ENCODE measurements at regions not wholly inside any gene's neighbourhood (a gene's known extent, or its start where the extent isn't known, plus 50 kb on each side); places are given as distances from the start of the nearest gene placed in this dataset.

DNA sequence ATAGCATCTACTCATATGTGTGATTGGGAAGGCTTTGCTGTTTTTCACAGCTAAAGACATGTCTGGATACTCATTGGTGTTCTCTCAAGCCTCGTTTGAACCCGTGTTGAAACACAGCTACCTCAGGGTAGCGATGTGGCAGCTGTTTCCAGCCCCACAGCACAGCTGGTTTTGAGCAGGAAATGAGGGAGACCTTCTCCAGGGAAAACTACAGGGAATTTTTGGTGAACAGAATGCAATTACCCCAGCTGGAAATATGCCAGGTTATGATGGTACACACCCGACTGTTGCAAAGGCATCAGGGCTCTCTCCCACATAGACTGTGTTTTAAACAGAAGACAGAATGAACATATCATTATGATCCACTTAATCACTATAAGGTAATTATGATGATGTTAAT, 828.9 kb downstream of the VRK1 start:
- intact Hi-C loops (cut with micrococcal nuclease): no loop called here

GRCh38 chr14:97630249-97630648, 833.1 kb downstream of the VRK1 start:
- intact Hi-C loops (cut with micrococcal nuclease): loop anchor here (10.0 kb wide), 1 partner anchor 345 kb away; no protein-coding TSS in a partner anchor

GRCh38 chr14:97633131-97633738, 836.1 kb downstream of the VRK1 start:
- intact Hi-C loops (cut with micrococcal nuclease): loop anchor here (10.0 kb wide), 1 partner anchor 342 kb away; no protein-coding TSS in a partner anchor

DNA sequence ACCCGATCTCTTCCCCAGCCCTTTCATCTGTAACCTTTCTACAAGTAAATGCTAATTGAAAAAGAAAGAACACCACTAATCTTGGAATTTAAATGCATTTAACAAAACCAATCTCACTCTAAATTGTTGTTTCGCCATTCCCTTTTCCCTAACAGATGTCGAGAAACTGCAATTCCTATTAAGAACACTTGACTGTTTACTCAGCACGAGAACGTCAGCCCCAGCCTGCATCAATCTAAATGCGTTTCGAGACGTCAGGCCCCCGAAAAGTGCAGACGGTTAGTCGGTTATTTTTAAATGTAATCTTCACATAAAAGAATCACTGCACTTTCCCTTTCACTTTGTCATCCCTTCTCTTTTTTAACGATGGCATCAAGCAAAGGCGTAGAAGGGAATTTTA, 837.6 kb downstream of the VRK1 start:
- intact Hi-C loops (cut with micrococcal nuclease): loop anchor here (10.0 kb wide), 1 partner anchor 340 kb away; no protein-coding TSS in a partner anchor

DNA sequence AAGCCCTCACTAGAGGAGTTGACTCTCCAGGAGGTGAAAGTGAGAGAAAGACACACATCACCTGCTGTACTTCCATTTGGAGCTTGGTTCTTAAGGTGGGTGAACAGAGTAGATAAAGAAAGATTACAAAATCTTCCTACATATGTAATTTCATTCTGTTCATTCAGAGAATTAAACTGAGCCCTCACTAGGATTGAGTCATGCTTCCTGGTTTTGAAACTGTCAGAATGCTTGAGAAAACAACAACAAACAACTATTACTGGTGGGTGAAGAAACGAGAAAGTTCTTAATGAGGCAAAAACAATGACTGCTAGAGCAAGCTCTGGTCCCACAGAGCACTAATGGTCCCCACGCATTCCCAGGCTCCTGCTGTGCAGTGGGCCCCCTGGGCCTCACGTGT, 841.7 kb downstream of the VRK1 start:
- intact Hi-C loops (cut with micrococcal nuclease): loop anchor here (10.0 kb wide), 1 partner anchor 336 kb away; no protein-coding TSS in a partner anchor

DNA sequence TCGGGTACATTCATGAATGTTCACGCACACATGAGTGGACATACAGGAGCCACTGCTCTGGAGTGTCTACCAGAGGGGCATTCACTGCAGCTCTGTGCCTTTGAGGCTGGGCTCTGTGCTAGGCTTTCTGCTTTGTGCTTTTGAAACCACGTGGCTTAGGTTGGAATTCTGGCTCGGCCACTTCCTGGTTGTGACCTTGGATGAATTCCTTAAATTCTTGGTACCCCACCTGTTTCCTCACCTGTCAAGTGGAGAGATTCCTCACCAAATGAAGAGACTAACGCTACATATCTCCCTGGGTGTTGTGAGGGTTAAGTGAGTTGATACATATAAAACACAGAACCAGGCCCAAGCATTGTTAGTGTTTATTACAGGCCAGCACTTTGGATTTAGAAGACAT, 842.8 kb downstream of the VRK1 start:
- intact Hi-C loops (cut with micrococcal nuclease): no loop called here

DNA sequence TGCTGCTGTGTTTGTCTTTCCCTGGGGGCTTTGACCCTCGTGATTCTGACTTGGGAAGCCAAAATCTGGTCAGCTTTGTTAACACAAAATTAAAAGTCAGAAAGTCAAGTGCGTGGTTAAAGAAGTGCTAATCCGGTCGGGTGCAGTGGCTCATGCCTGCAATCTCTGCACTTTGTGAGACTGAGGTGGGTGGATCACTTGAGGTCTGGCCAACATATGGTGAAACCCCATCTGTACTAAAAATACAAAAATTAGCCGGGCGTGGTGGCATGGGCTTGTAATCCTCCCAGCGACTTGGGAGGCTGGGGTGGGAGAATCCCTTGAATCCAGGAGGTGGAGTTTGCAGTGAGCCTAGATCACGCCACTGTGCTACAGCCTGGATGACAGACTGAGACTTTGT, 844.6 kb downstream of the VRK1 start:
- intact Hi-C loops (cut with micrococcal nuclease): no loop called here

GRCh38 chr14:97642631-97643030, 845.4 kb downstream of the VRK1 start:
- intact Hi-C loops (cut with micrococcal nuclease): no loop called here

- intact Hi-C loops (cut with micrococcal nuclease): no loop called here
Observed at GRCh38 chr14:97644365-97644764, 847.2 kb downstream of the VRK1 start.

DNA sequence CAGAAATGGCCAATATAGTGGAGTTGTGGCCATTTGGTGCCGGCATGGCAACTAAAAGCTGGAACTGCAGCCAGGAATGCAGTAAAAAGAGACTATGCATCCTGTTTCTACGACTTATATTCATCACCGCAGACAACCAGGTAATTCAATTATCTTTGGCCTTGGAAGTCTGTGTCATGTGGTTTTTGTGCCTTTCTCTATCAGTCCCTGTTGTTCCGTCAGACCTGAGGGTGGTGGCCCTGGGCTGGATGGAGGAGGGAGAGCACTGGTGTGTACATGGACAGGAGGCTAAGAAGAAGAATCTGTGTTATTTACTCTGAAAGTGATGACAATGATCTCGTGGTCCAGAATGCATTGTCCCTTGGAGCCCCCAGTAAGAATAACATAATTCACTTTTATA, 852.6 kb downstream of the VRK1 start:
- intact Hi-C loops (cut with micrococcal nuclease): no loop called here

DNA sequence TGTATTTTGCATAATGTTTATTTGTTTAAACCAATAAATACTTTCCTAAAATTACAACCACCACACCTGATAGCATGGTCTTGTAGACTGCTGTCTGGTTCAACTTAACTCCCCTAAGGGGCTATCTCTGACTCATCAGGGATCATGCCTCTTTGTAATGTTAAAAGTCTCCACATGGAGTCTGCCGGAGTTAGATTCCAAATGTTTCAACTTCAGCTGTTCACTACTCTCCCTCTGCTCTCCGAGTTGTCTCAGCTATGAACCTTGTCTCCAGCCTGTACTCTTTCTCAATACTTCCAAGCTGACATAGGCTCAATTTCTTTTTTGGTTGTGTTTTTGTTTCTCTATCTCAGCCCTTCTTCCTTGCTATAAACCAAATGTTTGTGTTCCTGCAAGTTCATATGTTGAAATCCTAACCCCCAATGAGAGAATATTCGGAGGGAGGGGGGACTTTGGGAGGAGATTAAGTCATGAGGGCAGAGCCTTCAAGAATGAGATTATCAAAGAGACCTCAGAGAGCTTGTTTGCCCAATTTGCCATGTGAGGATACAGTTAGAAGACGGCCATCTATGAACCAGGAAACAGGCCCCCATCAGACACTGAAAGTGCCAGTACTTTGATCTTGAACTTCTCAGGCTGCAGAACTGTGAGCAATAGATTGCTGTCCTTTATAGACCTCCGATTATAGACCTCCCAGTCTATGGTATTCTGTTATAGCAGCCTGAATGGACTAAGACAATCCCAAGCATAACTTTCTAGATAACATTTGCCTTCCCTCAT, 858.2 kb downstream of the VRK1 start:
- intact Hi-C loops (cut with micrococcal nuclease): no loop called here

- intact Hi-C loops (cut with micrococcal nuclease): no loop called here
Observed at GRCh38 chr14:97657609-97658008, 860.4 kb downstream of the VRK1 start.

DNA sequence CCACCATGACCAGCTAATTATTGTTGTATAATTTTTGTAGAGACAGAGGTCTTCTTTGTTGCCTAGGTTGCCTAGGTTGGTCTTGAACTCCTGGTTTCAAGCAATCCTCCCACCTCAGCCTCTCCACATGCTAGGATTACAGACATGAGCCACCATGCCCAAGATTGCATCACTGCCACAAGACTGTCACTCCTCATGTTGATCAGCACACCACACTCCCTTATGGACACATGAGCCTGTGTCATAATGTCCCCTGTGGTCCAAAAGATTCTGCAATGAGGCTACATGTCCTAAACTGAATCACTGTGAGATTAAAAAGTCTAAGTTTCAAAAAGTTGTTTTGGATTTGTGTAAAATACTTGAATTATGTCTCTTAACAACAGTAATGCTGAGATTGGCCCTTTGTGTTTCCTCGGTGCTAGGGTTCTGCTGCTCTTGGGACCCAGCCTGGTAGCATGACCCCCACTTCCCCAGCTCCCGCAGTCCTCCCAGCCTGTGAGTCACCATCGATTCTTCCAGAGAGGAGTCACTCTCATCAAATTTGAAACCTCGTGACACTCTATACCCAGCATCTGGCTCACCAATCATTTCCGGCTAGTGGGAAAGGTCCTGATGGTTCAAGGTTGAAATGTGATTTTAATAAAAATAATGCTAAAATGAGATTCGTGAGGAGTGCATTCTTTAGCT, 890.9 kb downstream of the VRK1 start:
- intact Hi-C loops (cut with micrococcal nuclease): no loop called here

- intact Hi-C loops (cut with micrococcal nuclease): no loop called here
Observed at GRCh38 chr14:97688631-97689336, 891.6 kb downstream of the VRK1 start.

DNA sequence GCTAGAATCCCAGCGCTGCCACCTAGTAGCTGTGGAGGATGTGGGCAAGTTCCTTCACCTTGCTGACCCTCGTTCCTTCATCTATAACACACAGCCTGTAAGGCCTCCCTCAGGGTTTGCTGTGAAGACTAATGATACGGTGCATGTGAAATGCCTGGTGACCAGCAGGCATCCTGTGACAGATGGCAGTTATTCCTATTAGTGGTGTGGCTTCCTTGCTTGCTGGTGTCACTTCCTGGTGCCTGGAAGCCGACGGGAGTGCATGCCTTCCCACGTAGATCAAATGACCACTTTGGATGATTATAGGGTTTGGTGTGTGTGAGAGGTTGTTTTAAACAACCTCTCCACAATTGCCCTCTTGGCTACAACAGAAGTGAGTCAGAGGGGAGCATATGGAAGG, 894.9 kb downstream of the VRK1 start:
- intact Hi-C loops (cut with micrococcal nuclease): no loop called here

DNA sequence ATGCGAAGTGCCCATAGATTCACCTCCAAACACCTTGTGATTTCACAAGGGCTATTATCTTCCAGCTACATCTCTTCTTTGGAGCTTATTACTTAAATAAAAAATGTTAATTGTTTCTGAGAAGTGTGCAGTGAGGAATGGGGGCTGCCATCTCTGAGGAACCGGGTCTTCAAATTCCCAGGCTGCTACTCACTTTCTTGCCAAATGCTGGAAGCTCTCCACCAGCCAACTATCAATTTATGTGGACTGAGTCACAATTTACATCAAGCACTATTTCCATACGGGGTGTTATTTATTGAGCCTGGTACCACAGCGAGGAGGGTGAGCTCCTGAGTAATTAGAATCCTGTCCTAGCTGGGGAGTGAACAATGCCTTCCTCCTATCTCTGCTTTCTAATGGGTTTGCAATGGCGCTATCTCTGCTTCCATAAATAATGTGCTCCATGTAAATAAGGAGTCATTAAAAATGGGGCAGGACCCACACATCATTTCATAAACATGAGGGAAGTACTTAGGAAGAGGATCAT, 898.3 kb downstream of the VRK1 start:
- intact Hi-C loops (cut with micrococcal nuclease): no loop called here

- intact Hi-C loops (cut with micrococcal nuclease): no loop called here
Observed at GRCh38 chr14:97697772-97698171, 900.6 kb downstream of the VRK1 start.

GRCh38 chr14:97699026-97699425, 901.8 kb downstream of the VRK1 start:
- intact Hi-C loops (cut with micrococcal nuclease): no loop called here

- intact Hi-C loops (cut with micrococcal nuclease): loop anchor here (1.0 to 10.0 kb wide), 2 partner anchors 101 to 472 kb away; no protein-coding TSS in a partner anchor
Observed at GRCh38 chr14:97703006-97703760, 906.0 kb downstream of the VRK1 start.

DNA sequence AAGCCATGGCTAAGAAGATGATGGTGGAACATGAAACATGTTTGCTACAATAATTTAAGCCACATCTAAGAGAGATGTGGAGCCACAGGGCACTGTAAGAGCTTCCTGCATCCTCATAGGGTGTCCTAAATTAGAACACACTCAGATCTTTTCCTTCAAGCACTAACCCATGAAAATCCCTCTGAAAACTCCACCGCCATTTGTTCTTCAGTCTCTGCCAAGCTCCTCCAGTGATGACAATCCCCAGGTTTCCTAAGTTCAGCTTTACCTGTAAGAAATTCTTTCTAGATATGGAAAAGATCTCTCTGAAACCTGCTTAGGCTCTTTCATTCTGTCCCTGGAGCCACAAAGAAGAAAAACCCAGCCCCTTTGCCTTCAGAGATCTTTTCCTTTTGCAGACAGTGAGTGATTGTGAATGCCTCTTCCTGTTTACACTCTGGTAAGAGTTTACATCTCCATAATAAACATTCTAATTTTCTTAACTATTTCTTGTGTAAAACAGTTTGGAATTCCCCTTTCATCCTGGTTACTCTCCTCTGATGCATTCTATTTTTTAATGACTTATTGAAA, 907.2 kb downstream of the VRK1 start:
- intact Hi-C loops (cut with micrococcal nuclease): loop anchor here (2.0 to 10.0 kb wide), 2 partner anchors 20 to 470 kb away; no protein-coding TSS in a partner anchor
